SK-N-SH treated with all-trans-retinoic acid at 6 μM for 48 hours (cell line): ENCODE measurements at regions not wholly inside any gene's neighbourhood (a gene's known extent, or its start where the extent isn't known, plus 50 kb on each side); places are given as distances from the start of the nearest gene placed in this dataset.

Experiments used
- ATAC-seq: fragments of 200-7000 bp; cut with Tn5 transposase; 3 replicates; pipeline ENCODE4 v1.9.1; 2020; ENCODE audit warnings: mild to moderate bottlenecking, moderate library complexity
- ARNTL ChIP-seq: fragments of 450-650 bp; formaldehyde crosslinking; IDR thresholded peaks from 2 replicates; pipeline ENCODE4 v1.5.0; 2020; ENCODE audit warnings: low read depth, mild to moderate bottlenecking, moderate library complexity, borderline replicate concordance
- ISL1 ChIP-seq: fragments of 250-450 bp; sonication (Bioruptor Pico); IDR thresholded peaks from 2 replicates; pipeline ENCODE4 v2.1.2; 2022; ENCODE audit warnings: mild to moderate bottlenecking, moderate library complexity
- PPARA ChIP-seq: fragments of 250-450 bp; sonication (Bioruptor Pico); IDR thresholded peaks from 2 replicates; pipeline ENCODE4 v1.5.0; 2020; ENCODE audit warnings: mild to moderate bottlenecking, borderline replicate concordance
- SNAI2 ChIP-seq: fragments of 250-450 bp; sonication (Bioruptor Pico); IDR thresholded peaks from 2 replicates; pipeline ENCODE4 v1.5.0; 2020; ENCODE audit warnings: mild to moderate bottlenecking, moderate library complexity
- TCF4 ChIP-seq: fragments of 250-450 bp; sonication (Bioruptor Pico); IDR thresholded peaks from 2 replicates; pipeline ENCODE4 v1.8.0; 2021; ENCODE audit warnings: mild to moderate bottlenecking, moderate library complexity, borderline replicate concordance
- TOX ChIP-seq: fragments of 250-450 bp; sonication (Bioruptor Pico); IDR thresholded peaks from 2 replicates; pipeline ENCODE4 v1.8.0; 2021; ENCODE audit warnings: mild to moderate bottlenecking, moderate library complexity, borderline replicate concordance
- ZC3H10 ChIP-seq: fragments of 250-450 bp; sonication (Bioruptor Pico); IDR thresholded peaks from 2 replicates; pipeline ENCODE4 v1.5.1; 2021; ENCODE audit warnings: mild to moderate bottlenecking, moderate library complexity
- ZFP3 ChIP-seq: fragments of 250-450 bp; sonication (Bioruptor Pico); IDR thresholded peaks from 2 replicates; pipeline ENCODE4 v1.5.0; 2020; ENCODE audit warnings: mild to moderate bottlenecking, moderate library complexity
- ZFP30 ChIP-seq: fragments of 450-650 bp; formaldehyde crosslinking; IDR thresholded peaks from 2 replicates; pipeline ENCODE4 v1.5.0; 2022; ENCODE audit warnings: mild to moderate bottlenecking, moderate library complexity
- ZNF70 ChIP-seq: fragments of 450-650 bp; formaldehyde crosslinking; IDR thresholded peaks from 2 replicates; pipeline ENCODE4 v1.5.0; 2020; ENCODE audit warnings: mild to moderate bottlenecking, moderate library complexity
- TF ChIP-seq, protein P1 (sequence below): fragments of 250-450 bp; sonication (Bioruptor Pico); IDR thresholded peaks from 2 replicates; pipeline ENCODE4 v1.5.0; 2020; ENCODE audit warnings: mild to moderate bottlenecking, moderate library complexity
- TF ChIP-seq, protein P2 (sequence below): fragments of 250-450 bp; sonication (Bioruptor Pico); IDR thresholded peaks from 2 replicates; pipeline ENCODE4 v1.5.1; 2021; ENCODE audit warnings: mild to moderate bottlenecking, moderate library complexity

DNA sequence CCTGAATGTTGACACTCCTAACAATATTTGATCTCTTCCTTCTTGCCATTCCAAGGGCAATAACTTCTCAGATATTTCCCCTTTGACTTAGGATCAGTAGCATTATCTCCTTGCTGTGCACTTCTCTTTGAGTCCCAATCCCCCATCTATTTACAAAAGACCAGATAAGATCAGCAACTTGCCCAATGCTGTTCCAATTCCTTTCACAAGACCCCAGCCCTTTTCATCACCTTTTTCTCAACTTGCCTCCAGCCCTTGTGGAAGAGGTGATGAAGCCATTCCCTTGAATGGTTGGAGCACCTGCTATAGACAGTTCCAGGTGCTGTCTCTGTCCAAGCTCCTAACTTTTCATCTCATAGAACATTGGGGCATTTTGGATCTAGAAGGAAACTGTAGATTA is 51.1 kb upstream of the ARID5B start:
- ATAC-seq: no peak
- TF ChIP-seq TOX (CRISPR knock-in tag) (no peak), ZC3H10 (CRISPR knock-in tag) (no peak), ZFP30 (CRISPR knock-in tag) (no peak), PPARA (no peak), ZFP3 (CRISPR knock-in tag) (no peak), ISL1 (no peak), TCF4 (CRISPR knock-in tag) (no peak), ARNTL (CRISPR knock-in tag) (no peak), ZNF70 (CRISPR knock-in tag) (no peak), SNAI2 (no peak)
- TF ChIP-seq, protein P1, sequence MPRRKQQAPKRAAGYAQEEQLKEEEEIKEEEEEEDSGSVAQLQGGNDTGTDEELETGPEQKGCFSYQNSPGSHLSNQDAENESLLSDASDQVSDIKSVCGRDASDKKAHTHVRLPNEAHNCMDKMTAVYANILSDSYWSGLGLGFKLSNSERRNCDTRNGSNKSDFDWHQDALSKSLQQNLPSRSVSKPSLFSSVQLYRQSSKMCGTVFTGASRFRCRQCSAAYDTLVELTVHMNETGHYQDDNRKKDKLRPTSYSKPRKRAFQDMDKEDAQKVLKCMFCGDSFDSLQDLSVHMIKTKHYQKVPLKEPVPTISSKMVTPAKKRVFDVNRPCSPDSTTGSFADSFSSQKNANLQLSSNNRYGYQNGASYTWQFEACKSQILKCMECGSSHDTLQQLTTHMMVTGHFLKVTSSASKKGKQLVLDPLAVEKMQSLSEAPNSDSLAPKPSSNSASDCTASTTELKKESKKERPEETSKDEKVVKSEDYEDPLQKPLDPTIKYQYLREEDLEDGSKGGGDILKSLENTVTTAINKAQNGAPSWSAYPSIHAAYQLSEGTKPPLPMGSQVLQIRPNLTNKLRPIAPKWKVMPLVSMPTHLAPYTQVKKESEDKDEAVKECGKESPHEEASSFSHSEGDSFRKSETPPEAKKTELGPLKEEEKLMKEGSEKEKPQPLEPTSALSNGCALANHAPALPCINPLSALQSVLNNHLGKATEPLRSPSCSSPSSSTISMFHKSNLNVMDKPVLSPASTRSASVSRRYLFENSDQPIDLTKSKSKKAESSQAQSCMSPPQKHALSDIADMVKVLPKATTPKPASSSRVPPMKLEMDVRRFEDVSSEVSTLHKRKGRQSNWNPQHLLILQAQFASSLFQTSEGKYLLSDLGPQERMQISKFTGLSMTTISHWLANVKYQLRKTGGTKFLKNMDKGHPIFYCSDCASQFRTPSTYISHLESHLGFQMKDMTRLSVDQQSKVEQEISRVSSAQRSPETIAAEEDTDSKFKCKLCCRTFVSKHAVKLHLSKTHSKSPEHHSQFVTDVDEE (CRISPR knock-in tag): no peak
- TF ChIP-seq, protein P2, sequence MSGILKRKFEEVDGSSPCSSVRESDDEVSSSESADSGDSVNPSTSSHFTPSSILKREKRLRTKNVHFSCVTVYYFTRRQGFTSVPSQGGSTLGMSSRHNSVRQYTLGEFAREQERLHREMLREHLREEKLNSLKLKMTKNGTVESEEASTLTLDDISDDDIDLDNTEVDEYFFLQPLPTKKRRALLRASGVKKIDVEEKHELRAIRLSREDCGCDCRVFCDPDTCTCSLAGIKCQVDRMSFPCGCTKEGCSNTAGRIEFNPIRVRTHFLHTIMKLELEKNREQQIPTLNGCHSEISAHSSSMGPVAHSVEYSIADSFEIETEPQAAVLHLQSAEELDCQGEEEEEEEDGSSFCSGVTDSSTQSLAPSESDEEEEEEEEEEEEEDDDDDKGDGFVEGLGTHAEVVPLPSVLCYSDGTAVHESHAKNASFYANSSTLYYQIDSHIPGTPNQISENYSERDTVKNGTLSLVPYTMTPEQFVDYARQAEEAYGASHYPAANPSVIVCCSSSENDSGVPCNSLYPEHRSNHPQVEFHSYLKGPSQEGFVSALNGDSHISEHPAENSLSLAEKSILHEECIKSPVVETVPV (CRISPR knock-in tag): no peak
